GM12864 (cell line): ENCODE measurements at regions not wholly inside any gene's neighbourhood (a gene's known extent, or its start where the extent isn't known, plus 50 kb on each side); places are given as distances from the start of the nearest gene placed in this dataset.

Experiments
- DNase-seq: peaks from one replicate; pipeline ENCODE4 v3.0.0-alpha.2; 2011; ENCODE audit warnings: low read depth
- H3K4me3 ChIP-seq: 2 replicates; pipeline ENCODE4 v1.5.1; 2011; ENCODE audit warnings: mild to moderate bottlenecking, low read depth, low read length, control low read depth
- TF ChIP-seq, protein P1 (sequence below): IDR thresholded peaks from 2 replicates; pipeline ENCODE4 v1.5.1; 2011; ENCODE audit warnings: low read depth, mild to moderate bottlenecking, moderate library complexity, low read length, control low read depth, inconsistent platforms; ENCODE audit errors: missing control alignments

DNA sequence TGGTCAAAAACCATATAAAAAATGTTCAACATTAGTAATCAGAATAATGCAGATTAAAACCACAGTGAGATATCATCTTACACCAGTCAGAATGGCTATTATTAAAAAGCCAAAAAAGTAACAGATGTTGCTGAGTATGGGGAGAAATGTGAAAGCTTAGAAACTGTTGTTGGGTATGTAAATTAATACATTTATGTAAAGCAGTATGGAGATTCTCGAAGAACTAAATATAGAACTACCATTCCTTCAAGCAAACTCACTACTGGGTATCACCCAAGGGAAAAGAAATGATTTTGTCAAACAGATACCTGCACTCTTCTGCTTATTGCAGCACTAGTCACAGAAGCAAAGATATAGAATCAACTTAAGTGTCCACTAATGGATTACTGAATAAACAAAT is 576.4 kb upstream of the EPHA5 start:
- no peak for DNase-seq
- TF ChIP-seq, protein P1, sequence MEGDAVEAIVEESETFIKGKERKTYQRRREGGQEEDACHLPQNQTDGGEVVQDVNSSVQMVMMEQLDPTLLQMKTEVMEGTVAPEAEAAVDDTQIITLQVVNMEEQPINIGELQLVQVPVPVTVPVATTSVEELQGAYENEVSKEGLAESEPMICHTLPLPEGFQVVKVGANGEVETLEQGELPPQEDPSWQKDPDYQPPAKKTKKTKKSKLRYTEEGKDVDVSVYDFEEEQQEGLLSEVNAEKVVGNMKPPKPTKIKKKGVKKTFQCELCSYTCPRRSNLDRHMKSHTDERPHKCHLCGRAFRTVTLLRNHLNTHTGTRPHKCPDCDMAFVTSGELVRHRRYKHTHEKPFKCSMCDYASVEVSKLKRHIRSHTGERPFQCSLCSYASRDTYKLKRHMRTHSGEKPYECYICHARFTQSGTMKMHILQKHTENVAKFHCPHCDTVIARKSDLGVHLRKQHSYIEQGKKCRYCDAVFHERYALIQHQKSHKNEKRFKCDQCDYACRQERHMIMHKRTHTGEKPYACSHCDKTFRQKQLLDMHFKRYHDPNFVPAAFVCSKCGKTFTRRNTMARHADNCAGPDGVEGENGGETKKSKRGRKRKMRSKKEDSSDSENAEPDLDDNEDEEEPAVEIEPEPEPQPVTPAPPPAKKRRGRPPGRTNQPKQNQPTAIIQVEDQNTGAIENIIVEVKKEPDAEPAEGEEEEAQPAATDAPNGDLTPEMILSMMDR: no peak
- H3K4me3 ChIP-seq: no peak overlapping the region

DNA sequence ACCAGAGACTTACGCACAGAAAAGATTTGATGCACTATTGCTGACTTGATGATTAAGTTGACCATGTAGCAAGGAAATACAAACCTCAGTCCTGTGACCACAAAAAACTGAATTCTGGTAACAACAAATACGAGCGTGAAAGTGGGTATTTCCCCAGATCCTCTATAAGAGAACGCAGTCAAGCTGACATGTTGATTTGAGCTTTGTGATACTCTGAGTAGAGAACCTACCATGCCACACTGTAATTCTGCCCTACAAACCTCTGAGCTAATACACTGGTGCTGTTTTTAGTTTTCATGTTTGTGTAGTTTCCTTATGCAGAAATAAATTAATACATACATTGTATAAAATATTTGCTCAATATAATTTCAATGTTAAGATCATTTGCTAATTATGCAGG is 565.6 kb upstream of the EPHA5 start:
- no peak for DNase-seq
- TF ChIP-seq, protein P1: no peak
- no peak overlapping the region for H3K4me3 ChIP-seq

DNA sequence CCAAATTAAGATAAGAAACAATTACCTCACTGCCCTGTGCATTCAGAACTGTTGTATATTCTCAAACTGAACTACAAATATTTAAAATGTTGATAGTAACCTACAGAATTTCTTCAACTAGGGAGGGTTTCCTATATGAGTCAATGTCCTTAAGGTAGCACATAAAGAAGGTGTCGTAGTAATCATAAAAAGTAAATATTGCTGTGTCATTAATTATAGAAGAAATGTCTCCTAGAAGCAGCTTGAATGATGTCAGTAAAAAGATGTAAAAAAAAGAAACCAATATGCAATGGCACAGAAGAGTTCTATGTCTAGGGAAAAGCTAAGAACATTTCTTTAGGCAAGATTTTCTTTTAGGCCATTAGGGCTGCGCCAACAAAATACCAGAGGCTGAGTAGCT is 559.6 kb upstream of the EPHA5 start:
- no peak overlapping the region for H3K4me3 ChIP-seq
- DNase-seq: no peak
- TF ChIP-seq, protein P1: no peak

DNA sequence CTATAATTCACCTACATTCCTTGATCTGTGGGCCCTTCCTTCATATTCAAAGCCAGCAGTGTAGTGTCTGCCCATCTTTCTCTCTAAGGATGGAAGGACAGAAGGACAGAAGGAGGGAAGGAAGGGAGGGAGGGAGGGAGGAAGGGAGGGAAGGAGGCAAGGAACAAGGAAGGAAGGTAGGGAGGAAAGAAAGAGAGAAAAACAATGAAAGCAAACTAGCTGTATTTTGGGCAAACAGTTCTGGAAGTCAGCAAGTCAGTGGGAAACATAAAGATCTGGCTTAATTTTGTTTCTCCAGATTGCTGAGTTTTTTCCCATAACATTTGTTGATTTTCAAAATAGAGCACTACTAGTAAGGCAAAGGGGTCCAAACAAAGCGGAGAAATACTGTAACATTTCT is 555.2 kb upstream of the EPHA5 start:
- TF ChIP-seq, protein P1: no peak
- DNase-seq: no peak

DNA sequence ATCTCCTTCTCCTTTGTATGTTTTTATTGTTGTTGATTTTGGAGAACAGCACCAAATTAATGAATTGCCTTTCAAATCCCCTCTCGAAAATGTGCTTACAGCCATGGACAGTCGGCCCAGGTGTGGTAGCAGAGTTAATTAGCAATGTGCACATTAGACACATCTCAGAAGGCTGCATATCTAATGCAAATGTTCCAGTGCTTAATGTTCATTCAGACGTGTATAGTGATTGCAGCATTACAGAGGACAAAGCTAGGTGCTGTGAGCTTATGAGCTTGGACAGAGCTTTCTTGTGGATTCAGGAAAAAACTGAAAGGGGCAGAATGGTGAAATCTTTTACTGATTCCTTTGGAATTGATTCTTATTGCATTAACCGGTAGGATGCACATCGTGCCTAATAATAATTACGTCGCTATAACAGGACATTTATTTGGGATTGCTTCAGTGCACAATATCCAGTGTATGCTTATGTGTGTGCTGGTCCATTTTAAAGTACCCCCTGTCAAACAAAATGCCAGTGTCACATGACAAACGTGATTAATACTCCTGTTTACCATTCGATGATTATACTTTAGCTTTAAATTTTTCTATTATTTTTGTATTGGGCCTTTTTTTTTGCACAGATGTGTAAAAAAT is 552.9 kb upstream of the EPHA5 start:
- H3K4me3 ChIP-seq: no peak overlapping the region
- no peak for DNase-seq
- TF ChIP-seq, protein P1: no peak

More for the DNA sequence above, 555.2 kb upstream of the EPHA5 start:
- H3K4me3 ChIP-seq: no peak overlapping the region

DNA sequence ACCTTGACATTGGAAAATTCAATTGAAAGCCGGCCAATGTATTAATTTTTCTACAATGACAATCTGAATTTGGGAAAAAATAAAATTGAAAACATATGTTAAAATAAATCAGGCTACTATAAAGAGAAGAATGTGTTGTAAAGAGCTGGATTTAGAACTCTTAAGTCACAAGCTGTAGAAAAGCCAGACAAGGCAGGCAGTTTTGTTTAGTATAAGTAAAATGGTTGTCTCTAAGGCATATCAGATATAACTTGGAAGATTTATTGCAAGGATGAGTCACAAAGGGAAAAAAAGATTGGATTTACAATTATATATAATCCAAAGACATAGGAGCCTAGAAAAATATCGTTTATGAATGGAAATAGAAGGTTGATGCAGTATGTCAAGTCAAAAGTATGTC is 549.1 kb upstream of the EPHA5 start:
- H3K4me3 ChIP-seq: no peak overlapping the region
- DNase-seq: no peak
- TF ChIP-seq, protein P1: no peak

DNA sequence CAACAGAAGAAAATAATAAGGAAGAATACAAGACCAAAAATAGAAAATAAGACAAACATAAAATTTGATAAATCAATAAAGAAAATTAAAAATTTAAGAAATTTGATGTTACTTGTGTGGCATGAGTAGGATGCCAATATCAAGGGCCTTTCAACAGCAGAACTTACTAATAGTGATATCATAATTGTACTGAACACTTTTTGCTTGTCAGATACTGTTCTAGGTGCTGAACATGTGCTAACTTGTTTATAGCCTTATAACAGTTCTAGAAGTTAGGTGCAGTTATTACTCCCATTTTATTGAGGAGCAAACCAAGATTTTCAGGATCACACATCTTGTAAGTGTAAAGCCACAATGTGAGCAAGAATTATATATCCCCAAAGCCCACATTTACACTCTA is 546.0 kb upstream of the EPHA5 start:
- DNase-seq: no peak
- H3K4me3 ChIP-seq: no peak overlapping the region
- TF ChIP-seq, protein P1: no peak
